GM18517 (cell line): ENCODE measurements at regions not wholly inside any gene's neighbourhood (a gene's known extent, or its start where the extent isn't known, plus 50 kb on each side); places are given as distances from the start of the nearest gene placed in this dataset.
A peak's percentile ranks its signal among the peaks of the same experiment; 100 is the strongest.
"Not testable (repeated sequence)": the region's sequence is repeated elsewhere in the genome, so short reads cannot be mapped to it uniquely, and the experiment has no call there.

Experiments
- ATAC-seq: cut with Tn5 transposase; IDR thresholded peaks from one replicate; pipeline ENCODE4 v1.9.1; 2021; ENCODE audit warnings: mild to moderate bottlenecking, moderate library complexity; ENCODE audit not compliant: unreplicated experiment

- ATAC-seq: no peak
These were observed 1962.4 kb upstream of the TENM3 start for GRCh38 chr4:180280726-180281297.

DNA sequence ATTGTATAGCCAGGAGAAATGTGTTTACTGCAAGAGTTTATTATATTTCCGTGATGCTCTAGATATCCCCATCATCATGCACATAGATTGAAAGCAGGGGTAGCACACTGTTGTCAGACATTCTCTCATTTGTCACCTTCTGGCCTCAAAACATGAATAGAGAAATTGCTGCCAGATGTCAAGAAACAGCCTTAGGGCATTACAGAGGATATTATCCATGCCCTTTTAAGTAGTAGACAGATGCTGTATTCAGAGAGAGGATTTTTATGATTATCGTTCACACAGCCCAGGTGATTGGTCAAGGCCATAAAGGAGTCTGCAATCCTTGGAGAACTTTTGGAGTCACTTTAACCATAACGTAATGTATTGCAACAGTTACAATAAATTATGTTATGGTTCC is 1961.5 kb upstream of the TENM3 start:
- ATAC-seq: no peak

- ATAC-seq: no peak
These were observed 1958.9 kb upstream of the TENM3 start for GRCh38 chr4:180284267-180284666.

DNA sequence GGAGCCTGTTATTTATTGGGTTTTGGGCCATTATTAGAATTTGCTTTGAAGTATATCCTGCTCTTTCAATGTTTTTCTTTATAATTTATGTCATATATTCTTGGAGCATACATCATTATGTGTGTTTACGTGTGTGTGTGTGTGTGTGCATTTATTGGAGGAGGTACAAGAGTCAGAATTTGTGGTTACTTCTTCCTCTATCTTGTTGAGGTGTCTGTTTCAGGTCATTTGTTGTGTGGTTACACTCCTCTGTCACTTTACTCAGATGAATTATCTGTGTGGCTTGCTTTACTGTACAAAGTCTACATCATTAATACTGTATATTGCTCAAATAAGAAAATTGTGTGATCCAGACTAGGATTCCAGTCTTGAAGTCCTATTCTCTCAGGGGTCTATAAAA is 1957.4 kb upstream of the TENM3 start:
- no peak for ATAC-seq

- no peak for ATAC-seq
These were observed 1950.9 kb upstream of the TENM3 start for GRCh38 chr4:180292339-180292738.

DNA sequence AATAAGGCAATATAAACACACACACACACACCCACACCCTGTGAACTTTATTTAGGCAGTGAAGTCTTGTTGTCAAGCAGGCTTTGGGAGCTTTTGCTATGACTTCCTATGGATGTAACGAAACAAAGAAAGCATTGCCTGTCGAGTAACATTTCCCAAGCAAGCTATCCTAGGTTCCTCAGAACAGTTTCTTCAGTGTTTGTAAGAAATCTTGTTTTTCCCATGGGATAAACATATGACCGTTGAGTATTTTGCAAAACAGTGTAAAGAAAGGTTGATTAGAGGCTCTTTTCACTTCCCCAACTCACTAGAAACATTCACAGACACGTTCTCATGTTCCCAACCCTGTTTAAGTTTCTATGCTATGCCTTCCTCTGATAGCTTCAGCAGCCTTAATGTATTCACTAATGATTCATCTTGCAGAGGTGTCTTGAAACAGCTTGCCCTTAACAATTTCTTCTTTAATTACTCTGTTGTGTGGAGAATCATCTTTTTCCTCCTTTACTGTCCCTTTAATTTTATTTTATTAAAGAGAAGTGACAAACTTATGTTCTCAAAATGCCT is 1947.1 kb upstream of the TENM3 start:
- ATAC-seq: no peak

GRCh38 chr4:180304321-180304720 is 1938.9 kb upstream of the TENM3 start:
- ATAC-seq: no peak

DNA sequence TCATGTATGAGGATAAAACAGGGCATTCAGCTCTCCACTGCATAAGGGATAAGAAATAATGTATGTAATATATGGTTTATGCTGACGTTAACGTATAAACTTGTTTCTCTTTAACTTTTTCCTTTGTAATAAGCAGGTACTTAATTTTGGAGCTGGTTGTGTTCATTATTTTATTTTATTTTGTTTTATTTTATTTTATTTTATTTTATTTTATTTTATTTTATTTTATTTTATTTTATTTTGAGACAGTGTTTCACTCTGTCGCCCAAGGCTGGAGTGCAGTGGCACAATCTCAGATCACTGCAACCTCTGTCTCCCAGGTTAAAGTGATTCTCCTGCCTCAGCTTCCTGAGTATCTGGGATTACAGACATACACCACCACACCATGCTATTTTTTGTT is 1932.6 kb upstream of the TENM3 start:
- no peak for ATAC-seq

GRCh38 chr4:180314972-180315371 is 1928.2 kb upstream of the TENM3 start:
- peak; percentile 84 for ATAC-seq

DNA sequence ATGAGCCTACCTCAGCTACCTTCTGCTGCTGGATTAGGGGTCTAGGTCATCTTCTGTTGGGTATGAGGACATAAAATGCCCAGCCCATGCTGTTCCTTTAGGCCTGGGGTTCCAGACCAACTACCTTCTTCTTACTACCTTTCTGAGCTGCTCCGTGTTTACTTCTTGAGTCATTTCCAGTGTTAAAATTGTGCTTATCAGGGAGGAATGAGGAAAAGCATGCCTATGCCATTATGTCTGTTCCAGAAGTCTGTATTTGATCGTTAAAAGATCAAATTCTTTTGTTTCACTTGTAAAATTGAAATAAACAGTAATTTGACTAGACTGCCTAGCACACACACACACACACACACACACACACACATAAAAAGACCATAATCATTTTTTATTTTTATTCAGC is 1912.7 kb upstream of the TENM3 start:
- ATAC-seq: no peak

GRCh38 chr4:180333162-180333561 is 1910.0 kb upstream of the TENM3 start:
- ATAC-seq: no peak

DNA sequence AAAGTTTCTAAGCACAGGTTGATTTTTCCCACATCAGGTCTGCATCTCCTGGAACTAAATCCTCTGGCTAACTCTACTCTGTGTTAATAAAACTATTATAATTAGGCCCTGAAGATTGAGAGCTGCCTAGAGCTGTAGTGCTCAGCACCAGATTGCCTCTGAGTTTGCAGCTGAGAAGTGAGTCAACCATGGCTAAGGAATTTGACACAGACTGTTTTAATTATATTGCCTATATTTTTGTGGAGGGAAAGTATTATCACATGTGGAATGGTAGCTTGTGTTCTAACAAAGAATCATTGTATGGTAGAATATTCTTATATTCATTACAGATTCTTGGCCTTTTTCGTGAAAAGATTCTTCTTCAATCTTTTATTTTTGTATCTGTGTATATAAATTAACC is 1907.6 kb upstream of the TENM3 start:
- no peak for ATAC-seq

- no peak for ATAC-seq
These were observed 1906.6 kb upstream of the TENM3 start for GRCh38 chr4:180336494-180337090.

- ATAC-seq: no peak
These were observed 1901.3 kb upstream of the TENM3 start for GRCh38 chr4:180341926-180342325.

- ATAC-seq: no peak
These were observed 1892.3 kb upstream of the TENM3 start for GRCh38 chr4:180350901-180351300.

- ATAC-seq: no peak
These were observed 1886.4 kb upstream of the TENM3 start for GRCh38 chr4:180356766-180357165.

DNA sequence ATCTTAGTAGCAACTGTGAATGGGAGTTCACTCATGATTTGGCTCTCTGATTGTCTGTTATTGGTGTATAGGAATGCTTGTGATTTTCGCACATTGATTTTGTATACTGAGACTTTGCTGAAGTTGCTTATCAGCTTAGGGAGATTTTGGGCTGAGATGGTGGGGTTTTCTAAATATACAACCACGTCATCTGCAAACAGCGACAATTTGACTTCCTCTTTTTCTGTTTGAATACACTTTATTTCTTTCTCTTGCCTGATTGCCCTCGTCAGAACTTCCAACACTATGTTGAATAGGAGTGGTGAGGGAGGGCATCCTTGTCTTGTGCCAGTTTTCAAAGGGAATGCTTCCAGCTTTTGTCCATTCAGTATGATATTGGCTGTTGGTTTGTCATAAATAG is 1883.1 kb upstream of the TENM3 start:
- not testable (repeated sequence) for ATAC-seq

- ATAC-seq: no peak
These were observed 1879.4 kb upstream of the TENM3 start for GRCh38 chr4:180363815-180364214.

- no peak for ATAC-seq
These were observed 1870.5 kb upstream of the TENM3 start for GRCh38 chr4:180372691-180373090.

GRCh38 chr4:180377741-180378140 is 1865.5 kb upstream of the TENM3 start:
- ATAC-seq: no peak

GRCh38 chr4:180380733-180381132 is 1862.5 kb upstream of the TENM3 start:
- no peak for ATAC-seq

- ATAC-seq: no peak
These were observed 1851.6 kb upstream of the TENM3 start for GRCh38 chr4:180391613-180392012.

DNA sequence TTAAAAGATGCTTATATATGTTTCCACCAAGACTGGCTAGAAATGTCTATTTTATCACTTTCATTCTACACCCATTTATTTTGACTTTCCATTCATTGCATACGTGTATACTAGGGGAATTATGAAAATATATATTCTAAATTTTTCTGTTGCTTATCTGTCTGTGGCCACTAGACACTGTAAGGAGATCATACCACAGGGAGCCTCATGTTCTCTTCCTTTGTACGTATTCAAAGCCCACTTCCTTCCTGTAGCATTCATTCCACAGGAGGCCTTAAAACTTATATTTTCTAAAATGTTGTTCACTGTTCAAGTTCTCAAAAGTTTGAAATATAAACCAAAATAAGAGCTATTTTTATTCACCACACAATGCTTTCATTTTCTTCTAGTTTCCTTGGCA is 1848.9 kb upstream of the TENM3 start:
- ATAC-seq: no peak
